Trophoblast cell (in vitro differentiated cells and primary cell): ENCODE measurements at regions not wholly inside any gene's neighbourhood (a gene's known extent, or its start where the extent isn't known, plus 50 kb on each side); places are given as distances from the start of the nearest gene placed in this dataset.

Source experiments
- DNase-seq, 2 donors: peaks; one replicate each; pipeline ENCODE4 v3.0.0-alpha.2; 2016
- H2AFZ ChIP-seq: 2 replicates; pipeline ENCODE4 v1.6.1; 2013; ENCODE audit warnings: low read length, moderate library complexity, mild to moderate bottlenecking; ENCODE audit not compliant: insufficient read depth, poor library complexity
- H2AK5ac ChIP-seq: 2 replicates; pipeline ENCODE4 v1.6.1; 2013; ENCODE audit warnings: mild to moderate bottlenecking, low read length
- H2BK120ac ChIP-seq: 2 replicates; pipeline ENCODE4 v1.6.1; 2013; ENCODE audit warnings: low read length, mild to moderate bottlenecking, moderate library complexity; ENCODE audit not compliant: insufficient read depth, poor library complexity
- H2BK12ac ChIP-seq: 2 replicates; pipeline ENCODE4 v1.6.1; 2013; ENCODE audit warnings: mild to moderate bottlenecking, low read length, moderate library complexity
- H2BK5ac ChIP-seq: 2 replicates; pipeline ENCODE4 v1.6.1; 2013; ENCODE audit warnings: low read length, low read depth, moderate library complexity, mild to moderate bottlenecking; ENCODE audit not compliant: poor library complexity
- H3K14ac ChIP-seq: 2 replicates; pipeline ENCODE4 v1.6.1; 2013; ENCODE audit warnings: mild to moderate bottlenecking, low read length
- H3K18ac ChIP-seq: 2 replicates; pipeline ENCODE4 v1.6.1; 2013; ENCODE audit warnings: mild to moderate bottlenecking, low read length
- H3K23ac ChIP-seq: 2 replicates; pipeline ENCODE4 v1.6.1; 2013; ENCODE audit warnings: low read length
- H3K27ac ChIP-seq: 2 replicates; pipeline ENCODE4 v1.5.1; 2013; ENCODE audit warnings: low read depth, mild to moderate bottlenecking, inconsistent platforms, low read length, moderate library complexity
- H3K27me3 ChIP-seq: 2 replicates; pipeline ENCODE4 v1.6.1; 2013; ENCODE audit warnings: inconsistent platforms, mild to moderate bottlenecking, low read length, moderate library complexity; ENCODE audit not compliant: insufficient read depth
- H3K36me3 ChIP-seq, 2 experiments: 1 replicate in 1 of 2; 2 replicates in 1 of 2; pipeline ENCODE4 v1.6.1; 2013; ENCODE audit warnings: low read length in 2 of 2, mild to moderate bottlenecking in 2 of 2, moderate library complexity in 1 of 2; ENCODE audit not compliant: insufficient read depth in 2 of 2, control insufficient read depth in 1 of 2
- H3K4ac ChIP-seq: 2 replicates; pipeline ENCODE4 v1.6.1; 2013; ENCODE audit warnings: low read depth, mild to moderate bottlenecking, low read length, moderate library complexity
- H3K4me1 ChIP-seq, 2 experiments: 1 replicate in 1 of 2; 2 replicates in 1 of 2; pipeline ENCODE4 v1.6.1; 2013; ENCODE audit warnings: low read length in 2 of 2, mild to moderate bottlenecking in 2 of 2, moderate library complexity in 1 of 2; ENCODE audit not compliant: insufficient read depth in 2 of 2, control insufficient read depth in 1 of 2
- H3K4me2 ChIP-seq: 2 replicates; pipeline ENCODE4 v1.6.1; 2013; ENCODE audit warnings: inconsistent platforms, mild to moderate bottlenecking, low read length, moderate library complexity
- H3K4me3 ChIP-seq: 2 replicates; pipeline ENCODE4 v1.5.1; 2013; ENCODE audit warnings: mild to moderate bottlenecking, low read depth, low read length, inconsistent platforms
- H3K79me1 ChIP-seq: one replicate; pipeline ENCODE4 v1.6.1; 2013; ENCODE audit warnings: low read length
- H3K79me2 ChIP-seq: 2 replicates; pipeline ENCODE4 v1.6.1; 2013; ENCODE audit warnings: low read length, mild to moderate bottlenecking; ENCODE audit not compliant: control insufficient read depth, insufficient read depth, poor library complexity
- H3K9ac ChIP-seq: 2 replicates; pipeline ENCODE4 v1.6.1; 2013; ENCODE audit warnings: mild to moderate bottlenecking, low read length
- H3K9me3 ChIP-seq: 2 replicates; pipeline ENCODE4 v1.6.1; 2013; ENCODE audit warnings: low read depth, mild to moderate bottlenecking, control low read depth, inconsistent platforms, low read length; ENCODE audit not compliant: insufficient read depth
- H4K12ac ChIP-seq: 2 replicates; pipeline ENCODE4 v1.6.1; 2013; ENCODE audit warnings: low read depth, mild to moderate bottlenecking, low read length, moderate library complexity
- H4K8ac ChIP-seq: 2 replicates; pipeline ENCODE4 v1.6.1; 2013; ENCODE audit warnings: low read depth, mild to moderate bottlenecking, low read length, moderate library complexity
- H4K91ac ChIP-seq: one replicate; pipeline ENCODE4 v1.6.1; 2013; ENCODE audit warnings: low read depth, mild to moderate bottlenecking, low read length, moderate library complexity
- WGBS: extraction: QIAGEN DNeasy Blood & Tissue Kit; methylation state at CpG from one replicate; pipeline ENCODE4 v1.1.7; 2013; ENCODE audit warnings: missing lambda C conversion rate; ENCODE audit not compliant: insufficient read length, insufficient coverage; ENCODE audit errors: extremely low coverage; 5-methylcytosine and 5-hydroxymethylcytosine counted together

DNA sequence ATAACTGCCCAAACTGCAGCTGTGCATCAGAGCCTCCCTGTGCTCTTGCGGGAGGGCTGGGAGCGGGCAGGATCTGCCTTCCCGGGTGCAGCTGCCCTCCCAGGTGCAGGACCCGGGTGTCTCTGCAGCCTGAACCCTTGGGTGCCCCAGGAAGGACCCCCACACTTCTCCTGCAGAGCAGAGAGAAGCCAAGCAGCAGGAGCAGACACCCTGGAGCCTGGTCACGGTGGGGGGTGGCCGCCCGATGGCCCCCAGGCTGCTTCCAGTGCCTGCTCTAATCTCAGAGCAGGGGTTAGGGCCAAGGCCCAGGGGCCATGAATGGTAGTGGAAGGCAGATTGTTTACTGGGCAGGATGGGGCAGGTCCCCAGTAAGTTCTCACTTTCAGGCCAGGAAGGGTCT, 83.0 kb downstream of the RHOU start:
- Histone ChIP-seq H3K79me1 (peaks cover 5% of the 10 kb centered on the region), H3K4me1 (peaks cover 0 to 5% of the 10 kb centered on the region in 2 experiments), H3K79me2 (no peaks in the 10 kb centered on the region), H4K8ac (peak overlapping the region; percentile 18), H3K4me2 (no peak overlapping the region), H3K27me3 (no peaks in the 10 kb centered on the region), H2BK12ac (peak overlapping the region; percentile 80), H3K4me3 (no peak overlapping the region), H3K23ac (no peak overlapping the region), H3K9me3 (no peaks in the 10 kb centered on the region), H3K9ac (no peak overlapping the region), H2AK5ac (peak overlapping the region; percentile 69), H3K36me3 (no peaks in the 10 kb centered on the region), H4K12ac (no peak overlapping the region), H3K4ac (no peak overlapping the region), H4K91ac (peak overlapping the region; percentile 71), H3K27ac (no peak overlapping the region), H3K14ac (no peak overlapping the region), H3K18ac (no peak overlapping the region), H2AFZ (no peak overlapping the region), H2BK120ac (no peak overlapping the region), H2BK5ac (no peak overlapping the region)
- WGBS, result no CpG with 5 or more reads among the region's 7 CpGs
- no peak for DNase-seq

GRCh38 chr1:228818928-228819630, 83.8 kb downstream of the RHOU start:
- Histone ChIP-seq H3K4ac (no peak overlapping the region), H4K12ac (no peak overlapping the region), H3K79me2 (no peaks in the 10 kb centered on the region), H3K4me3 (no peak overlapping the region), H3K18ac (no peak overlapping the region), H3K23ac (no peak overlapping the region), H3K9ac (no peak overlapping the region), H3K9me3 (no peaks in the 10 kb centered on the region), H3K27ac (no peak overlapping the region), H2BK12ac (peak overlapping the region; percentile 6), H2AK5ac (no peak overlapping the region), H3K79me1 (peaks cover 5% of the 10 kb centered on the region), H2BK120ac (no peak overlapping the region), H2AFZ (no peak overlapping the region), H4K8ac (no peak overlapping the region), H3K4me2 (no peak overlapping the region), H3K14ac (no peak overlapping the region), H2BK5ac (no peak overlapping the region), H3K27me3 (no peaks in the 10 kb centered on the region), H4K91ac (peak overlapping the region; percentile 71), H3K4me1 (peaks cover 0 to 5% of the 10 kb centered on the region in 2 experiments), H3K36me3 (no peaks in the 10 kb centered on the region)
- WGBS, result no CpG with 5 or more reads among the region's 6 CpGs
- no peak for DNase-seq

- Histone ChIP-seq H2AFZ (no peak overlapping the region), H2BK12ac (peak overlapping the region; percentile 80), H2AK5ac (no peak overlapping the region), H3K18ac (no peak overlapping the region), H3K4me3 (no peak overlapping the region), H3K9ac (no peak overlapping the region), H3K4me2 (no peak overlapping the region), H4K91ac (no peak overlapping the region), H3K27ac (no peak overlapping the region), H3K27me3 (no peaks in the 10 kb centered on the region), H3K36me3 (no peaks in the 10 kb centered on the region), H3K23ac (no peak overlapping the region), H3K79me1 (peaks cover 5% of the 10 kb centered on the region), H4K12ac (no peak overlapping the region), H3K9me3 (no peaks in the 10 kb centered on the region), H4K8ac (no peak overlapping the region), H2BK120ac (no peak overlapping the region), H2BK5ac (no peak overlapping the region), H3K14ac (no peak overlapping the region), H3K79me2 (no peaks in the 10 kb centered on the region), H3K4me1 (peaks cover 0 to 8% of the 10 kb centered on the region in 2 experiments), H3K4ac (no peak overlapping the region)
- no CpG with 5 or more reads among the region's 2 CpGs for WGBS
- DNase-seq, result no peak
These were observed 86.0 kb downstream of the RHOU start for GRCh38 chr1:228821252-228821651.

DNA sequence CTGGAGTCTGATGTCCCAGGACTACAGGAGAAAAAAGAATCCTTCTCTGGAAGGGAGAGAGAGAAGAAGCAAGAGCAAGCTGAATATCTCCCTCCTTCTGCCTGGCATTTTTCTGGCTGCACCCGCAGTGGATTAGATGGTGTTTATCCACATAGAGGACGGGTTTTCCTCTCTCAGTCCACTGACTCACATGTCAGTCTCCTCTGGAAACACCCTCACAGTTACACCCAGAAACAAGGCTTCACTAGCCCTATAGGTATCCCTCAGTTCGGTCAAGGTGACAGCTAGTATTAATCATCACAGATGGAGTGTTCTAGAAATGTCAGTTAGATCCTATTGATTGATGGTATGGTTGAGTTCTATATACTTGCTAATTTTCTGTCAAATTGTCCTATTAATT, 87.9 kb downstream of the RHOU start:
- peaks cover 4% of the 10 kb centered on the region for H3K79me1 ChIP-seq
- H3K4me1 ChIP-seq, result peaks cover 0 to 8% of the 10 kb centered on the region in 2 experiments
- H3K4me2 ChIP-seq, result no peak overlapping the region
- WGBS, result no CpG with 5 or more reads among the region's 3 CpGs
- no peak overlapping the region for H3K4ac ChIP-seq
- peak overlapping the region; percentile 61 for H2AK5ac ChIP-seq
- DNase-seq, result no peak
- H3K36me3 ChIP-seq, result no peaks in the 10 kb centered on the region
- H3K14ac ChIP-seq, result no peak overlapping the region
- no peak overlapping the region for H3K23ac ChIP-seq
- peak overlapping the region; percentile 33 for H4K91ac ChIP-seq
- H3K9me3 ChIP-seq, result no peaks in the 10 kb centered on the region
- H3K9ac ChIP-seq, result no peak overlapping the region
- no peak overlapping the region for H3K18ac ChIP-seq
- no peak overlapping the region for H2AFZ ChIP-seq
- H2BK12ac ChIP-seq, result peak overlapping the region; percentile 88
- no peaks in the 10 kb centered on the region for H3K79me2 ChIP-seq
- no peak overlapping the region for H3K27ac ChIP-seq
- H2BK120ac ChIP-seq, result peak overlapping the region; percentile 83
- H4K8ac ChIP-seq, result no peak overlapping the region
- H4K12ac ChIP-seq, result no peak overlapping the region
- H2BK5ac ChIP-seq, result no peak overlapping the region
- H3K27me3 ChIP-seq, result no peaks in the 10 kb centered on the region
- H3K4me3 ChIP-seq, result no peak overlapping the region
